NCI-H748 (cell line): ENCODE measurements at regions not wholly inside any gene's neighbourhood (a gene's known extent, or its start where the extent isn't known, plus 50 kb on each side); places are given as distances from the start of the nearest gene placed in this dataset.
A peak's percentile ranks its signal among the peaks of the same experiment; 100 is the strongest.
"Not testable (repeated sequence)": the region's sequence is repeated elsewhere in the genome, so short reads cannot be mapped to it uniquely, and the experiment has no call there.

Experiments
- DNase-seq: peaks from one replicate; lab custom pipeline; 2025; ENCODE audit not compliant: unreplicated experiment; lab: John Stamatoyannopoulos, UW

GRCh38 chr5:122599000-122599399, 175.9 kb upstream of the SNX2 start:
- no peak for DNase-seq

GRCh38 chr5:122600924-122601323, 174.0 kb upstream of the SNX2 start:
- DNase-seq = no peak

- no peak for DNase-seq
Observed at GRCh38 chr5:122602700-122603099, 172.2 kb upstream of the SNX2 start.

DNA sequence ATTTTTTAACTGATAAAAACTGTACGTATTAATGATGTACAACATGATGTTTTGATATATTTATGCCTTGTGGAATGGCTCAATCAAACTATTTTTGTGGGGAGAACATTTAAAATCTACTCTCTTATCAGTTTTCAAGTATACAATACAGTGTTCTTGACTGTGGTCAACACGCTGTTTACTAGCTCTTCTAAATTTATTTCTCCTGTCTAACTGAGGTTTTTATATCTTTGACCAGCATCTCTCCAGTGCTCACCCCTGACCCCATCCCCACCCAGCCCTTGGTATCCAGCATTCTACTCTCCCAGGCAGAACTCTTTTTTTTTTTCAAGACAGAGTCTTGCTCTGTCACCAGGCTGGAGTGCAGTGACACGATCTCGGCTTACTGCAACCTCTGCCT, 169.6 kb upstream of the SNX2 start:
- DNase-seq = no peak

DNA sequence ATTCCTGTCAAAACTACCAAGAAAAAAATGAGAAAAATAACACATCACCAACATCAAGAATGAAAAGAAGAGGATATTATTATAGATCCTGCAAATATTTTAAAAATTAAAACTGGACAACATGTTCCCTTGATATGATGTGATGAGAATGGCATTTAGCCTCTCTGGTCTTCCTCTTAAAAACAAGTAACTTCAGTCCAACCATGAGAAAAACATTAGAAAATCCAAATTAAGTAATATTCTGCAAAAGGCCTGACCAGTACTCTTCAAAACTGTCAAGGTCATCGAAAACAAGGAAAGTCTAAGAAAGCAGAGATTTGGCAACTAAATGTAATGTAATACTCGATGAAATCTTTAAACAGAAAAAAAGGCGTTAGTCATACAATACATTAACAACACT, 167.1 kb upstream of the SNX2 start:
- no peak for DNase-seq

DNA sequence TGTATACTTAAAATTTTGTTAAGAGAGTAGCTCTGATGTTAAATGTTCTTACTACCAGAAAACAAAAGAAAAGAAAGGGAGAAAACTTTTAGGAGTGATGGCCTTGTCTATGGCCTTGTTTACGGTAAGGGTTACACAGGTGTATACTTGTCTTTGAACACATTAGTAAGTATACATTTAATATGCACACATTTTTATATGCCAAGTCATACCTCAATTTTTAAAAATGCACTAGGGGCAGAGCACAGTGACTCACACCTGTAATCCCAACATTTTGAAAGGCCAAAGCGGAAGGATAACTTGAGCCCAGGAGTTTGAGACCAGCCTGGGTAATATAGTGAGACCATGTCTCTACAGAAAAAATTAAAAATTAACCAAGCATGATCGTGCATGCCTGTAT, 166.7 kb upstream of the SNX2 start:
- no peak for DNase-seq

DNA sequence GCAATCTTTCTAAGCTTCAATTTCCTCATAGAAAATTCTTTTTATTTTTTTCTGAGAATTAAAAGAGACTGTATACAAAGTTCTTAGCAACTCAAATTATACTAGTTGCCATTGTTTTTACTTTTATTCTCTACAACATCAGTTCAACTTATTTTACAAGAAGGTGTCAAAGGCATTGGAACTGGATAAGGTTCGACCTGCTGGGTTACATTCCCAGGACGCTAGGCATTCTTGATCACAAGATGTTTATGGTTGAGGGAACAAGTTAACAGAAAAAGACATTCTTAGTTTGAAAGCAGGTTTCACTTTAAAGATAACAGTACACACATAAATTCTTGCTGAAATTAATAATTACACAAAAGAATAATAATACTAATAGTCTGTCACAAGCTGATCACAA, 163.5 kb upstream of the SNX2 start:
- DNase-seq = no peak

GRCh38 chr5:122612901-122613300, 162.0 kb upstream of the SNX2 start:
- DNase-seq = no peak

GRCh38 chr5:122615146-122615545, 159.7 kb upstream of the SNX2 start:
- no peak for DNase-seq

- DNase-seq = no peak
Observed at GRCh38 chr5:122615832-122616231, 159.0 kb upstream of the SNX2 start.

DNA sequence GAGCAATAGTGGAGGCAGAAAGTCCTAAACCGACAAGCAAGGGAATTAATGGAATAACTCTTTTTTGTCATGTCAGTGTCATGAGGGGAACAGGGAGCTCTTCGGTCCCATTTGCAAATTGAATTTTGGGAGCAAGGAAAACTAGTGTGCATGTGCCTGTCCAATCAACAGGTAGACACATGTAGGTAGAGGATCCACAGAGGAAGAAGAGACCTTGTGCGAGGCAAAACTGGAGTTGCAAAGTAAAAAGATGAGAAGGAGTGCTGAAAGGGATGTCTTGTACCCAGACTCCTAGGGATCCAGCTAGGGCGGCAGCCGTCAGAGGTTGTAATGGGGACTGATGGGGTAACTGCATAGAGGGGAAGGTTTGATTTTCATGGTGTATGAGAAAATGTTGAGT, 156.8 kb upstream of the SNX2 start:
- DNase-seq = not testable (repeated sequence)

DNA sequence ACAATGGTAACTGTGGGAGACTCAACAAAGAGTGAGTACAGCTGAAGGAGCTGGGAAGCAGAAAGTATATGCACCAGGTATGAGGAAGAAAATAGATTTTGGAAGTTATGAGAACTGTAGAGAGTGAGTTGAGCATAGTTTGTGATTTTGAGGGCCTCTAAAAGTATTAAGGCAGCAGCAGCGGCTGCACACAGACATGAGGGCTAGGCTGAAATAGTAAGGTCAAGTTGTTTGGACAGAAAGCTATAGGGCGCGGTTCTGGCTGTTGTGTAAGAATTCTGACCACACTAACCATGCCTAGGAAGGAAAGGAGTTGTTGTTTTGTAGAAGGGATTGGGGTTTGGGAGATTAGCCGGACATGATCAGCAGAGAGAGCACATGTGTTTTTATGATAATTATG, 154.1 kb upstream of the SNX2 start:
- DNase-seq = not testable (repeated sequence)

GRCh38 chr5:122628714-122629113, 146.2 kb upstream of the SNX2 start:
- DNase-seq = not testable (repeated sequence)

GRCh38 chr5:122629121-122629677, 145.7 kb upstream of the SNX2 start:
- DNase-seq = no peak

- DNase-seq = no peak
Observed at GRCh38 chr5:122638581-122638980, 136.3 kb upstream of the SNX2 start.

DNA sequence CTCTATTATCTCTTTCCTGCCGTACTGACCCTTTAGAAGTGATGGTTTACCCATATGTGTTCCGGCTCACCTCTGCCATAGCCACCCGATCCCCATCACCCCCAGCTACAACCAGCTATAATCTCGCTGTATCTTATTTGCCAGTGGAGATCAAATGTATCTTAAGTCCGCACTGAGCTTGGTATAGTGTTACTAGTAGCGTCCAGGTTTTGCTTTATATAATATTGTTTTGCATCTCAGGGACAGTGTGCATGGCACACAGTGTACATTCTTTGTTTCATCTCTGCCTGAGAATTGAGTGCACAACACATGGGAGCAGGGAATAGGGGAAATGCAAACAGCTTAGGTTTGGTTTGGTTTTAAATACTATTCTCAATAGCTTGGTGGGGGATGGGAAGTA, 135.8 kb upstream of the SNX2 start:
- DNase-seq = no peak

- no peak for DNase-seq
Observed at GRCh38 chr5:122639864-122640263, 135.0 kb upstream of the SNX2 start.

- no peak for DNase-seq
Observed at GRCh38 chr5:122649080-122649479, 125.8 kb upstream of the SNX2 start.

GRCh38 chr5:122653087-122654017, 121.5 kb upstream of the SNX2 start:
- peak; percentile 8 for DNase-seq

DNA sequence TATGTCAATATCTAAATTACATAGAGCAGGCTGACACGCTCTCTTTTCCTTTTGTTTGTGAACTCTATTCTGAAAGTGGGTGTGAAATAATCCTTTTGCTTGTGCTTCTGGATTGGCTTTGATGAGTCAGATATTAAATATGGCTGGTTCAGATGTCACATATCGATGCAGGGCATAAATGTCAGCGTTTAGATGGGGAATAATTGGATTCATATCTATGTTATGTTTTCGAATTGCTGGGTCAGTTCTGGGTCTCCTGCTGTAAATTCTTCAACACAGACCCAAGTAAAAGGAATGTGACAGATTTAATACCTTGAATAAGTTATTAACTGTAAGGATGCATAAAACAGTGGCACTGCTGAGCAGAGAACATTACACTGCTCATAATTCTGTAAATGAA, 118.7 kb upstream of the SNX2 start:
- DNase-seq = no peak

- DNase-seq = no peak
Observed at GRCh38 chr5:122656577-122656976, 118.3 kb upstream of the SNX2 start.

- no peak for DNase-seq
Observed at GRCh38 chr5:122661496-122662180, 113.2 kb upstream of the SNX2 start.
